ENCODE measurements at regions not wholly inside any gene's neighbourhood (a gene's known extent, or its start where the extent isn't known, plus 50 kb on each side); places are given as distances from the start of the nearest gene placed in this dataset.

- Mint-ChIP-seq H3K4me1 (peaks cover 10% of the 10 kb centered on the region), H3K36me3 (ENCODE audit: low read depth) (no peaks in the 10 kb centered on the region), H3K27ac (ENCODE audit: unreplicated experiment) (no peak overlapping the region), H3K4me3 (no peak overlapping the region), H3K27me3 (ENCODE audit: low read depth) (no peaks in the 10 kb centered on the region), H3K9me3 (peaks cover 2% of the 10 kb centered on the region)
- TF ChIP-seq CTCF (conservative IDR thresholded peaks at IDR 0.05): no peak
- DNase-seq (ENCODE audit: low read depth, low spot score): no peak
Measured at GRCh38 chr15:66999046-66999968, 66.1 kb upstream of the SMAD3 start.

DNA sequence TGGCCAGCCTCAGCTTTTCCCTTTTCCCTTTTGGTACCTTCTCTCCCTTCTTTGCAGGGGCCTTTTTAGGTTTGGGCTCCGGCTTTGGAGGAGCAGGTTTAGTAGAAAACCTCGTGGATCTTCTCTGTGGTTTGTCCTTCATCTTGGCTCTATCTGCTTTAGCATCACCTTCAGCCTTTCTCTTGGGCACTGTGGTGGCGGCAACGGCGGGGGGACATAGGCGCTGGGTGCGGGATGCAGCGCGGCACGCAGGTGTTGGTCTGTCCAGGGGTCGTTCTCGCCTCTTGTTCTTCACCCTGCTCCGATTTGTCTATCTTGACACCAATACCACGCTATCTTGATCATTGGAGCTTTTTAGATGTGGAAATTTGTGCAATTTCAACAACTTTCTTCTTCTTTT is 64.5 kb upstream of the SMAD3 start:
- peaks cover 10% of the 10 kb centered on the region for H3K4me1 Mint-ChIP-seq
- H3K36me3 Mint-ChIP-seq (ENCODE audit: low read depth): no peaks in the 10 kb centered on the region
- no peaks in the 10 kb centered on the region for H3K27me3 Mint-ChIP-seq (ENCODE audit: low read depth)
- no peak for TF ChIP-seq CTCF (conservative IDR thresholded peaks at IDR 0.05)
- peaks cover 2% of the 10 kb centered on the region for H3K9me3 Mint-ChIP-seq
- no peak for DNase-seq (ENCODE audit: low read depth, low spot score)
- H3K4me3 Mint-ChIP-seq: no peak overlapping the region
- no peak overlapping the region for H3K27ac Mint-ChIP-seq (ENCODE audit: unreplicated experiment)

- H3K27me3 Mint-ChIP-seq (ENCODE audit: low read depth): no peaks in the 10 kb centered on the region
- H3K36me3 Mint-ChIP-seq (ENCODE audit: low read depth): no peaks in the 10 kb centered on the region
- H3K27ac Mint-ChIP-seq (ENCODE audit: unreplicated experiment): no peak overlapping the region
- no peak for TF ChIP-seq CTCF (conservative IDR thresholded peaks at IDR 0.05)
- H3K4me1 Mint-ChIP-seq: peaks cover 14% of the 10 kb centered on the region
- DNase-seq (ENCODE audit: low read depth, low spot score): no peak
- no peak overlapping the region for H3K4me3 Mint-ChIP-seq
- H3K9me3 Mint-ChIP-seq: peaks cover 2% of the 10 kb centered on the region
Measured at GRCh38 chr15:67002368-67002767, 63.0 kb upstream of the SMAD3 start.

DNA sequence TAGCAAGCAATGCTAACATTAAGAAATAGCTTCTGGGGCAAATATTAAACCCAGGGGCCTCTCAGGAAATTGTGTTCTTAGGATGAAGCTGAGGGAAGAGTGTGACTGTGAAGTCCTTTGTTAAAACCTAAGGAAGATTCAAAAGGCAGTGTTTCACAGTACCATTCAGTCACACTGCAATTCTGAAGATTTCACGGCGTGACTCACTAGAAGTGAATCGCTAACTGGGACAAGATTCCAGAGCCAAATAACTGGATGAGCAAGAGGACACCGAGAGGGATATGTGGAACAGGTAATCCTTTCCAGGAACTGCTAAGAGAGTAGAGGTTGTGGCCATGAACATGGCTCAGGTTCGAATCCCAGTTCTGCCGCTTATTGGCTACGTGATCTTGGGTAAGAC is 61.8 kb upstream of the SMAD3 start:
- H3K4me1 Mint-ChIP-seq: peaks cover 14% of the 10 kb centered on the region
- no peak overlapping the region for H3K27ac Mint-ChIP-seq (ENCODE audit: unreplicated experiment)
- no peaks in the 10 kb centered on the region for H3K27me3 Mint-ChIP-seq (ENCODE audit: low read depth)
- H3K9me3 Mint-ChIP-seq: peaks cover 2% of the 10 kb centered on the region
- H3K36me3 Mint-ChIP-seq (ENCODE audit: low read depth): no peaks in the 10 kb centered on the region
- DNase-seq (ENCODE audit: low read depth, low spot score): no peak
- no peak for TF ChIP-seq CTCF (conservative IDR thresholded peaks at IDR 0.05)
- no peak overlapping the region for H3K4me3 Mint-ChIP-seq

DNA sequence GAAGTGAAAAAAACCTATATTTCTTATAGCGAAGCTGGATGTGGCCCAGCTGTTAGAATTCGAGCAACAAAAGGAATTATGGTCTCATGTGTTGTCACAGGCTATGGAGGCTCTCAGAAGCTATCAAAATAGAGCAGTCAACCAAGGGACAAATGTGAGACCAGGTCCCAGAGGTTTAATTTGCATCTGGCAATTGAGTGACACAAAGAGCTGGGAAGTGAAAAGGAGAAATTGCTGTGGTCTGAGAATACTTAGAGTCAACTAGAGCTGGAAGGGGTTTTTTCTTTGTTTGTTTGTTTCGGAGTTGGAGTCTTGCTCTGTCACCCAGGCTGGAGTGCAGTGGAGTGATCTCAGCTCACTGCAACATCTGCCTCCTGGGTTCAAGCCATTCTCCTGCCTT is 61.3 kb upstream of the SMAD3 start:
- no peak for DNase-seq (ENCODE audit: low read depth, low spot score)
- TF ChIP-seq CTCF (conservative IDR thresholded peaks at IDR 0.05): no peak
- H3K27me3 Mint-ChIP-seq (ENCODE audit: low read depth): no peaks in the 10 kb centered on the region
- no peak overlapping the region for H3K4me3 Mint-ChIP-seq
- H3K4me1 Mint-ChIP-seq: peaks cover 14% of the 10 kb centered on the region
- H3K36me3 Mint-ChIP-seq (ENCODE audit: low read depth): no peaks in the 10 kb centered on the region
- no peak overlapping the region for H3K27ac Mint-ChIP-seq (ENCODE audit: unreplicated experiment)
- H3K9me3 Mint-ChIP-seq: peaks cover 2% of the 10 kb centered on the region

Measured in neural crest cell (in vitro differentiated cells).